OCI-LY1 (cell line): ENCODE measurements at regions not wholly inside any gene's neighbourhood (a gene's known extent, or its start where the extent isn't known, plus 50 kb on each side); places are given as distances from the start of the nearest gene placed in this dataset.
A peak's percentile ranks its signal among the peaks of the same experiment; 100 is the strongest.

ENCODE experiments used
- H2AFZ ChIP-seq: fragments of 200-600 bp; sonication (generic), shearing (Covaris generic); 2 replicates; pipeline ENCODE4 v1.6.0; 2014; ENCODE audit warnings: antibody characterized with exemption, mild to moderate bottlenecking, low read length
- H3F3A ChIP-seq: fragments of 200-600 bp; sonication (generic), shearing (Covaris generic); 2 replicates; pipeline ENCODE4 v1.6.0; 2014; ENCODE audit warnings: mild to moderate bottlenecking, antibody characterized with exemption, low read length, moderate library complexity; ENCODE audit not compliant: insufficient read depth
- H3K27ac ChIP-seq: fragments of 200-600 bp; sonication (generic); 2 replicates; pipeline ENCODE4 v1.5.1; 2014; ENCODE audit warnings: low read length, mixed run types, mild to moderate bottlenecking, low read depth; ENCODE audit not compliant: poor library complexity, severe bottlenecking
- H3K27me3 ChIP-seq: fragments of 200-600 bp; sonication (generic); 2 replicates; pipeline ENCODE4 v1.6.0; 2014; ENCODE audit warnings: antibody characterized with exemption, mild to moderate bottlenecking, low read length, moderate library complexity; ENCODE audit not compliant: insufficient read depth
- H3K36me3 ChIP-seq: fragments of 200-600 bp; sonication (generic); 2 replicates; pipeline ENCODE4 v1.6.1; 2014; ENCODE audit warnings: mild to moderate bottlenecking, antibody characterized with exemption, low read length, moderate library complexity, mixed read lengths; ENCODE audit not compliant: insufficient read depth
- H3K4me1 ChIP-seq: fragments of 200-600 bp; sonication (generic); 2 replicates; pipeline ENCODE4 v1.5.1; 2014; ENCODE audit warnings: mild to moderate bottlenecking, low read length, moderate library complexity; ENCODE audit not compliant: insufficient read depth, severe bottlenecking
- H3K4me2 ChIP-seq: fragments of 200-600 bp; sonication (generic), shearing (Covaris generic); 2 replicates; pipeline ENCODE4 v1.6.1; 2014; ENCODE audit warnings: low read length
- H3K4me3 ChIP-seq: fragments of 200-600 bp; sonication (generic); 2 replicates; pipeline ENCODE4 v1.5.1; 2014; ENCODE audit warnings: low read length, low read depth, mild to moderate bottlenecking, mixed read lengths; ENCODE audit not compliant: poor library complexity, severe bottlenecking
- H3K79me2 ChIP-seq: fragments of 200-600 bp; shearing (Covaris generic); 2 replicates; pipeline ENCODE4 v1.6.1; 2016; ENCODE audit warnings: mixed run types, low read length, mixed read lengths; ENCODE audit not compliant: insufficient read depth
- H3K9ac ChIP-seq: fragments of 200-600 bp; sonication (generic), shearing (Covaris generic); 2 replicates; pipeline ENCODE4 v1.6.1; 2014; ENCODE audit warnings: mild to moderate bottlenecking, low read length, mixed read lengths
- H3K9me2 ChIP-seq: fragments of 200-600 bp; sonication (generic), shearing (Covaris generic); 2 replicates; pipeline ENCODE4 v1.6.1; 2014; ENCODE audit warnings: low read depth, mild to moderate bottlenecking, low read length, mixed read lengths
- H3K9me3 ChIP-seq: fragments of 200-600 bp; shearing (Covaris generic); 2 replicates; pipeline ENCODE4 v1.6.1; 2014; ENCODE audit warnings: low read length, mixed read lengths
- H4K20me1 ChIP-seq: fragments of 200-600 bp; sonication (generic), shearing (Covaris generic); 2 replicates; pipeline ENCODE4 v1.6.0; 2016; ENCODE audit warnings: mild to moderate bottlenecking, low read length; ENCODE audit not compliant: insufficient read depth
- CTCF ChIP-seq: fragments of 200-600 bp; sonication (generic), shearing (Covaris generic); IDR thresholded peaks from 2 replicates; pipeline ENCODE4 v1.5.1; 2017; ENCODE audit warnings: mild to moderate bottlenecking, antibody characterized with exemption, low read length, moderate library complexity, mixed read lengths
- EZH2 ChIP-seq: fragments of 200-600 bp; sonication (generic), shearing (Covaris generic); IDR thresholded peaks from 2 replicates; pipeline ENCODE4 v1.8.0; 2017; ENCODE audit warnings: borderline replicate concordance, mixed run types, mild to moderate bottlenecking, antibody characterized with exemption, low read length, moderate library complexity, mixed read lengths

- H3K79me2 ChIP-seq, result no peaks in the 10 kb centered on the region
- TF ChIP-seq EZH2 (no peak), CTCF (no peak)
- no peak overlapping the region for H2AFZ ChIP-seq
- H4K20me1 ChIP-seq, result no peaks in the 10 kb centered on the region
- H3K27ac ChIP-seq, result no peak overlapping the region
- H3K27me3 ChIP-seq, result no peaks in the 10 kb centered on the region
- peaks cover 47% of the 10 kb centered on the region for H3K4me1 ChIP-seq
- no peak overlapping the region for H3K4me3 ChIP-seq
- no peaks in the 10 kb centered on the region for H3K36me3 ChIP-seq
- H3F3A ChIP-seq, result no peaks in the 10 kb centered on the region
- no peak overlapping the region for H3K4me2 ChIP-seq
- H3K9me3 ChIP-seq, result no peaks in the 10 kb centered on the region
- H3K9ac ChIP-seq, result no peak overlapping the region
- no peaks in the 10 kb centered on the region for H3K9me2 ChIP-seq
Observed at GRCh38 chr5:125289606-125290005, 543.2 kb upstream of the ZNF608 start.

DNA sequence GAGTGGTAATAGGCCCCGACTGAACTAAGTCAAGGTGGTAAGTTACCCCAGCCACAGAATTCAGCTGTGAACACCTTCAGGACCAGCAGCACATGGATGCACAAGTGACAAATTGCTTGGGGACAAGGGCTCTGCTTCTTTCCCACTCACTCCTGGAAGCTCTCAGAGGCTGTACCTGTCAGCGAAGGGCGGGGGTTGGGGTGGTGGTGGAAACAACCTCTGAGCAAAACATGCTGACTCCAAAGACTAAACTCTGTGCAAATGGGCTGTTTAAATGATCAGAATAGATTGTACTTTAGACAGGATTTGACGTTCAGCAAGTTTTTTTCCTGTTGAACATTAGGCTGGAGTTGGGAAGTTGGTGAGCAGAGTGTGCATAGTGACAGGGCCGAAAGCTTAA lies 544.5 kb upstream of the ZNF608 start:
- TF ChIP-seq CTCF (no peak), EZH2 (no peak)
- Histone ChIP-seq H3F3A (no peaks in the 10 kb centered on the region), H3K79me2 (no peaks in the 10 kb centered on the region), H3K36me3 (no peaks in the 10 kb centered on the region), H3K9me3 (no peaks in the 10 kb centered on the region), H3K27me3 (no peaks in the 10 kb centered on the region), H3K9ac (no peak overlapping the region), H3K9me2 (no peaks in the 10 kb centered on the region), H3K4me2 (no peak overlapping the region), H3K4me1 (peaks cover 60% of the 10 kb centered on the region), H4K20me1 (no peaks in the 10 kb centered on the region), H2AFZ (no peak overlapping the region), H3K4me3 (no peak overlapping the region), H3K27ac (peak overlapping the region; percentile 93)

GRCh38 chr5:125291447-125291846 lies 545.0 kb upstream of the ZNF608 start:
- Histone ChIP-seq H3K4me1 (peaks cover 60% of the 10 kb centered on the region), H2AFZ (peak overlapping the region; percentile 67), H3K4me2 (peak overlapping the region; percentile 53; the same call in 1 of the 2 replicates), H3K9ac (peak overlapping the region; percentile 19; the same call in 1 of the 2 replicates), H3K79me2 (no peaks in the 10 kb centered on the region), H3K4me3 (peak overlapping the region; percentile 11), H3K9me2 (no peaks in the 10 kb centered on the region), H3K27ac (peak overlapping the region; percentile 93), H4K20me1 (no peaks in the 10 kb centered on the region), H3K27me3 (no peaks in the 10 kb centered on the region), H3K9me3 (no peaks in the 10 kb centered on the region), H3K36me3 (no peaks in the 10 kb centered on the region), H3F3A (no peaks in the 10 kb centered on the region)
- TF ChIP-seq EZH2, result no peak
- no peak for TF ChIP-seq CTCF
